CD4-positive, CD25-positive, alpha-beta regulatory T cell (primary cell): ENCODE measurements at regions not wholly inside any gene's neighbourhood (a gene's known extent, or its start where the extent isn't known, plus 50 kb on each side); places are given as distances from the start of the nearest gene placed in this dataset.

ENCODE experiments used
- ATAC-seq, 2 donors: fragments of 150-1000 bp; cut with Tn5 transposase; one replicate each; pipeline ENCODE4 v1.10.0; 2021; ENCODE audit warnings: low read depth in 2 of 2, moderate number of reproducible peaks in 2 of 2, moderate library complexity in 1 of 2
- DNase-seq, 3 donors: peaks; one replicate each; pipeline versions ENCODE4 v3.0.0 to v3.0.0-alpha.2; 2012 to 2022; ENCODE audit warnings: mixed read lengths in 1 of 3
- H3K27ac ChIP-seq: one replicate; pipeline ENCODE4 v1.7.0; 2013; ENCODE audit warnings: mild to moderate bottlenecking, low read length; ENCODE audit not compliant: insufficient read depth, poor library complexity, severe bottlenecking
- H3K27me3 ChIP-seq: one replicate; pipeline ENCODE4 v1.7.0; 2013; ENCODE audit warnings: low read length; ENCODE audit not compliant: control insufficient read depth, insufficient read depth
- H3K36me3 ChIP-seq: one replicate; pipeline ENCODE4 v1.7.0; 2013; ENCODE audit warnings: mild to moderate bottlenecking, low read length, moderate library complexity; ENCODE audit not compliant: control insufficient read depth, insufficient read depth
- H3K4me1 ChIP-seq: 2 replicates; pipeline ENCODE4 v1.7.0; 2013; ENCODE audit warnings: mild to moderate bottlenecking, low read length; ENCODE audit not compliant: insufficient read depth, control insufficient read depth, poor library complexity, severe bottlenecking
- H3K4me3 ChIP-seq: one replicate; pipeline ENCODE4 v1.7.0; 2013; ENCODE audit warnings: low read depth, mild to moderate bottlenecking, low read length, moderate library complexity
- H3K9me3 ChIP-seq, 2 experiments: 1 replicate in 1 of 2; 2 replicates in 1 of 2; pipeline ENCODE4 v1.7.0; 2013; ENCODE audit warnings: low read length in 2 of 2, mild to moderate bottlenecking in 1 of 2, moderate library complexity in 1 of 2; ENCODE audit not compliant: control insufficient read depth in 2 of 2
- H3K27ac Mint-ChIP-seq, 3 donors: one replicate each; pipeline ENCODE4 v1.8.0; 2020 to 2022; ENCODE audit warnings: mild to moderate bottlenecking in 3 of 3, mixed read lengths in 3 of 3, moderate library complexity in 2 of 3
- H3K27me3 Mint-ChIP-seq: one replicate; pipeline ENCODE4 v1.8.0; 2022; ENCODE audit warnings: mild to moderate bottlenecking, mixed read lengths
- H3K36me3 Mint-ChIP-seq: one replicate; pipeline ENCODE4 v1.8.0; 2020; ENCODE audit warnings: mixed read lengths
- H3K4me1 Mint-ChIP-seq, 4 donors: one replicate each; pipeline ENCODE4 v1.8.0; 2020 to 2022; ENCODE audit warnings: mixed read lengths in 4 of 4, mild to moderate bottlenecking in 1 of 4
- H3K4me3 Mint-ChIP-seq, 4 donors: one replicate each; pipeline ENCODE4 v1.8.0; 2020 to 2022; ENCODE audit warnings: mild to moderate bottlenecking in 4 of 4, mixed read lengths in 4 of 4, moderate library complexity in 3 of 4
- H3K9me3 Mint-ChIP-seq, 7 donors: one replicate each; pipeline ENCODE4 v1.8.0; 2020 to 2022; ENCODE audit warnings: mixed read lengths in 7 of 7, mild to moderate bottlenecking in 3 of 7, moderate library complexity in 2 of 7

- DNase-seq (no peak), ATAC-seq (no peak)
- Histone ChIP-seq H3K27me3 (no peaks in the 10 kb centered on the region), H3K4me3 (no peak overlapping the region), H3K36me3 (no peaks in the 10 kb centered on the region), H3K27ac (no peak overlapping the region), H3K9me3 (no peaks in the 10 kb centered on the region), H3K4me1 (no peaks in the 10 kb centered on the region)
- Mint-ChIP-seq H3K4me1 (peaks cover 0 to 7% (median 0%) of the 10 kb centered on the region in 4 donors), H3K27me3 (no peaks in the 10 kb centered on the region), H3K36me3 (no peaks in the 10 kb centered on the region), H3K27ac (no peak overlapping the region), H3K4me3 (no peak overlapping the region), H3K9me3 (peaks cover 0 to 3% (median 0%) of the 10 kb centered on the region in 7 donors)
Measured at GRCh38 chr17:33373273-33373672, 80.2 kb upstream of the ASIC2 start.

- no peaks in the 10 kb centered on the region for H3K27me3 Mint-ChIP-seq
- peaks cover 0 to 3% (median 0%) of the 10 kb centered on the region in 7 donors for H3K9me3 Mint-ChIP-seq
- DNase-seq (no peak), ATAC-seq (no peak)
- Histone ChIP-seq H3K27me3 (no peaks in the 10 kb centered on the region), H3K4me1 (no peaks in the 10 kb centered on the region), H3K9me3 (no peaks in the 10 kb centered on the region), H3K27ac (no peak overlapping the region), H3K4me3 (no peak overlapping the region), H3K36me3 (no peaks in the 10 kb centered on the region)
- H3K4me3 Mint-ChIP-seq = no peak overlapping the region
- no peak overlapping the region for H3K27ac Mint-ChIP-seq
- peaks cover 0 to 7% (median 0%) of the 10 kb centered on the region in 4 donors for H3K4me1 Mint-ChIP-seq
- no peaks in the 10 kb centered on the region for H3K36me3 Mint-ChIP-seq
Measured at GRCh38 chr17:33375103-33375502, 82.0 kb upstream of the ASIC2 start.

GRCh38 chr17:33375783-33376182 lies 82.7 kb upstream of the ASIC2 start:
- Histone ChIP-seq H3K36me3 (no peaks in the 10 kb centered on the region), H3K27ac (no peak overlapping the region), H3K9me3 (no peaks in the 10 kb centered on the region), H3K4me1 (no peaks in the 10 kb centered on the region), H3K27me3 (no peaks in the 10 kb centered on the region), H3K4me3 (no peak overlapping the region)
- Mint-ChIP-seq H3K4me1 (peaks cover 0 to 7% (median 0%) of the 10 kb centered on the region in 4 donors), H3K9me3 (peaks cover 0 to 3% (median 0%) of the 10 kb centered on the region in 7 donors), H3K27ac (no peak overlapping the region), H3K4me3 (no peak overlapping the region), H3K27me3 (no peaks in the 10 kb centered on the region), H3K36me3 (no peaks in the 10 kb centered on the region)
- DNase-seq = no peak
- ATAC-seq = no peak

- H3K27me3 ChIP-seq = no peaks in the 10 kb centered on the region
- H3K4me1 ChIP-seq = no peaks in the 10 kb centered on the region
- H3K36me3 Mint-ChIP-seq = no peaks in the 10 kb centered on the region
Measured at GRCh38 chr17:33377837-33378595, 84.9 kb upstream of the ASIC2 start.

GRCh38 chr17:33381201-33381600 lies 88.1 kb upstream of the ASIC2 start:
- Histone ChIP-seq H3K9me3 (no peaks in the 10 kb centered on the region), H3K4me1 (no peaks in the 10 kb centered on the region), H3K27me3 (no peaks in the 10 kb centered on the region), H3K4me3 (no peak overlapping the region), H3K36me3 (no peaks in the 10 kb centered on the region), H3K27ac (no peak overlapping the region)
- Mint-ChIP-seq H3K27ac (no peak overlapping the region), H3K4me1 (no peaks in the 10 kb centered on the region), H3K36me3 (no peaks in the 10 kb centered on the region), H3K27me3 (peaks cover 7% of the 10 kb centered on the region), H3K9me3 (peaks cover 0 to 1% (median 0%) of the 10 kb centered on the region in 7 donors), H3K4me3 (no peak overlapping the region)
- DNase-seq (no peak), ATAC-seq (no peak)

More at GRCh38 chr17:33377837-33378595, 84.9 kb upstream of the ASIC2 start:
- H3K36me3 ChIP-seq = no peaks in the 10 kb centered on the region
- ATAC-seq (no peak), DNase-seq (no peak)
- H3K27ac ChIP-seq = no peak overlapping the region
- Mint-ChIP-seq H3K27me3 (no peaks in the 10 kb centered on the region), H3K4me1 (no peaks in the 10 kb centered on the region), H3K9me3 (peaks cover 0 to 1% (median 0%) of the 10 kb centered on the region in 7 donors), H3K4me3 (no peak overlapping the region), H3K27ac (no peak overlapping the region)
- no peaks in the 10 kb centered on the region for H3K9me3 ChIP-seq
- no peak overlapping the region for H3K4me3 ChIP-seq

GRCh38 chr17:33383488-33384023 lies 90.5 kb upstream of the ASIC2 start:
- H3K9me3 ChIP-seq = no peaks in the 10 kb centered on the region
- no peaks in the 10 kb centered on the region for H3K4me1 ChIP-seq
- Mint-ChIP-seq H3K36me3 (no peaks in the 10 kb centered on the region), H3K4me1 (no peaks in the 10 kb centered on the region), H3K9me3 (peaks cover 0 to 1% (median 0%) of the 10 kb centered on the region in 7 donors), H3K27ac (no peak overlapping the region), H3K4me3 (no peak overlapping the region), H3K27me3 (peaks cover 7% of the 10 kb centered on the region)
- no peaks in the 10 kb centered on the region for H3K36me3 ChIP-seq
- DNase-seq (no peak), ATAC-seq (no peak)
- no peak overlapping the region for H3K27ac ChIP-seq
- H3K27me3 ChIP-seq = no peaks in the 10 kb centered on the region
- no peak overlapping the region for H3K4me3 ChIP-seq

GRCh38 chr17:33385133-33385532 lies 92.0 kb upstream of the ASIC2 start:
- ATAC-seq (no peak), DNase-seq (no peak)
- no peaks in the 10 kb centered on the region for H3K4me1 Mint-ChIP-seq
- peaks cover 7% of the 10 kb centered on the region for H3K27me3 Mint-ChIP-seq
- H3K4me1 ChIP-seq = no peaks in the 10 kb centered on the region
- H3K4me3 Mint-ChIP-seq = no peak overlapping the region
- no peak overlapping the region for H3K4me3 ChIP-seq
- H3K36me3 ChIP-seq = no peaks in the 10 kb centered on the region
- no peaks in the 10 kb centered on the region for H3K27me3 ChIP-seq
- no peaks in the 10 kb centered on the region for H3K36me3 Mint-ChIP-seq
- peaks cover 0 to 1% (median 0%) of the 10 kb centered on the region in 7 donors for H3K9me3 Mint-ChIP-seq
- H3K9me3 ChIP-seq = no peaks in the 10 kb centered on the region
- H3K27ac Mint-ChIP-seq = peak overlapping the region in 1 of 3 donors; percentile 4
- no peak overlapping the region for H3K27ac ChIP-seq

GRCh38 chr17:33385713-33386112 lies 92.6 kb upstream of the ASIC2 start:
- H3K9me3 ChIP-seq = no peaks in the 10 kb centered on the region
- H3K4me1 Mint-ChIP-seq = no peaks in the 10 kb centered on the region
- H3K4me3 Mint-ChIP-seq = no peak overlapping the region
- no peak overlapping the region for H3K27ac ChIP-seq
- no peak overlapping the region for H3K27ac Mint-ChIP-seq
- no peaks in the 10 kb centered on the region for H3K4me1 ChIP-seq
- no peaks in the 10 kb centered on the region for H3K36me3 ChIP-seq
- ATAC-seq (no peak), DNase-seq (no peak)
- H3K4me3 ChIP-seq = no peak overlapping the region
- no peaks in the 10 kb centered on the region for H3K36me3 Mint-ChIP-seq
- H3K9me3 Mint-ChIP-seq = peaks cover 0 to 1% (median 0%) of the 10 kb centered on the region in 7 donors
- peaks cover 7% of the 10 kb centered on the region for H3K27me3 Mint-ChIP-seq
- no peaks in the 10 kb centered on the region for H3K27me3 ChIP-seq
